Left forelimb (tissue), 1 donor: ENCODE measurements at regions not wholly inside any gene's neighbourhood (a gene's known extent, or its start where the extent isn't known, plus 50 kb on each side); places are given as distances from the start of the nearest gene placed in this dataset.

Source experiments
- DNase-seq: peaks from one replicate; pipeline ENCODE4 v3.0.0-alpha.2; 2018; ENCODE audit warnings: low spot score

DNA sequence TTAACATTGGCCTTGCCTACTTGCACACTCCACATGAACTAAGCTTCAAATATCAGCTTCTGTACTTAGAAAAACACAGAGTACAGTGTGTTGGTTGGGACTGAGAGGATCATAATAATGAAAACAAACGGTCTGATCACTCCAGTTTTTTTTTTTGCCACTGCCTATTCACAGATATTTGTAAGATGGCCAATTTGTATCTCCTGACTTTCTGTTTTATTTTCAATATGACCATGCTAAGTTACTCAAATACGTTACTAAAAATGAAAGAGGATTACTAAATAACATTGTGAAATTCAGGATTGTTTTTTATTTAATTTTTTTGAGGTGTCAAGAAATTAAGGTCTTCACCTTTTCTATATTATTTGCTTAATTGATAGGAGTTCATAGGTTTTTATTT, 595.1 kb downstream of the TUSC7 start:
- no peak for DNase-seq

DNA sequence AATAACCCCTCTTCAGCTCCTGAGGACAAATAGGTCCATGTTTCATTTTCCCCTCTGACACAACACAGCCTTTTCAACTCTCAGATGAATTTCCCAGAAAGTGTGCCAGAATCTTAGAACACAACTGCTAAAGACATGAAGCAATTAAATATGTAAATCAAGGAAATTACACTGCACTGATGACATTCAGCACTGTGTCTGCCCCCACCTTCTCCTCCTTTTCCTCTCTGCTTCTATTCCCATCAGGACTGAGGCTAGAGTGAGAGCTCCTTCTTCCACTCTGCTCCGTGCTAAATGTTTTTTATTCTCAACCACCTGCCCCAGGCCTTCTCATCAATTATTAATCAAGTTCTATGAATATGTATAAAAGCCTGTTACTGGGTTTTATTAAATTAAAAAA, 596.1 kb downstream of the TUSC7 start:
- no peak for DNase-seq

DNA sequence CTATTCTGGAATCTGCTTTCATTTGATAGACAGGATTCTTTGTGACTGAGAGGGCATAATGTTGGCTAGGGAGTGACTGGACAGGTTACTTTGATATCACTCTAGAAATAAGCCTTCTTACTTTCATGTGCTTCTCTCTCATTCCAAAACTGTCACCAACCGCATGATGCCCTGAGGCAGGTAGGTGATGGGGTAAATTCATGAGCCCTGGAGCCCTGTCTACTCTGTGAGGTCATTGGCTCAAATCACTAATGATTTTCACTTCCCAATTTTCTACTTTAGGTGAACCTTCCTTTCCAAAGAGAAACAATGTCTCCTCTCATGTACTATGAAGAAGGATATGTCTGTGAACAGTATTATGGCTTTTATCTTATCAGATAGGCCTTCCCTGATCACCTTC, 596.7 kb downstream of the TUSC7 start:
- DNase-seq: no peak

DNA sequence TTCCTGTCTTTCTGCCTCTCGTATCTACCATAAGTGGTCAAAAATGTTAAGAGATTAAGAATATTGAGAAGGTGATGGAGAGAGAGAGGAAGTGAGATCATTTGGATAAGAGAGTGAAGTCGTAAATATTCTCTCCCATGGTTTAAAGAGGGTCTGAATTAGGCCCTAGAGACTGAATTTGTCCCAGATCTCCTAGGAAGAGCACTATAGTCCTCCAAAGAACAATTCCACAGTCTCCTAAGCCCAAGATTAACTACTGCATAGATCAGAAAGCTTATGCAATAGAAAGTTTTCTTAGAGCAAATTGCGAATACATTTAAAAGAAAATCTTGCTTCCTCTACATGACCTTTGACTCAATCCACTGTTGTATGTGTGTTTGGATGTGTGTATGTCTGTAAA, 598.8 kb downstream of the TUSC7 start:
- DNase-seq: no peak

DNA sequence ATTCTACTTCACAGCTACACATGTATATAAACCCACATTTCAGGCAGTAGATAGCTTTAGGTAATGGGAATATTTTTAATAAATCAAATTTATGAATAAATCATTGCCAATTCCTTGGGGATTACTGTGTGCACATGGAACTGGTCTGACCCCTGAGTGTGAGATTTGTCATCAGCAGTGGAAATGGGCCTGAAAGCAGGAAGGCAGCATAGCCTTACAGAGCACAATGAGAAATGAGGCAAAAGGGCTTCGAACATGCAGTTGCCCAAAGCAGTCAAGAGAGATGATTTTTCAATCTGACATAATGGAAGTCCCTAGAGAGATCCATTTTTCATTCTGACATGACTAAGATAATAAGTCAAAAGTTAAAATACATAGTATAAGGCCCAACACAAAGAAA, 599.2 kb downstream of the TUSC7 start:
- no peak for DNase-seq

DNA sequence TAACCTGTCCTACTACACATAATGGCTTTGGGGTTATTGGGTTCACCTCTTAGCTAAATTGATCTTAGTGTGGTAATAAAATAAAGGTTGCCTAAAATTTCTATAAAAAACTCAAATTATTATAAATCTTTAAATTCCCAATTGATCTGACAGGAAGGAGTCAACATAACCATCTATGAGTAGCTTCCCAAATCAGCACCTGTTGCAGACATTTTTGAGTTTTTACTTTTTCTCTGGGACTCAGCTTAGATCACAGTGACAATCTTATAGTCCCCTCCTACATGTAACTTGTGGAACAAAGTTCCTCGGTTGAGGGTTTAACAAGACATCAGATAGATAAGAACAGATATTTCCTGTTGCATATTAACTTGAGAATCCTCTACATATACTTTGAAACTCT, 601.0 kb downstream of the TUSC7 start:
- no peak for DNase-seq

DNA sequence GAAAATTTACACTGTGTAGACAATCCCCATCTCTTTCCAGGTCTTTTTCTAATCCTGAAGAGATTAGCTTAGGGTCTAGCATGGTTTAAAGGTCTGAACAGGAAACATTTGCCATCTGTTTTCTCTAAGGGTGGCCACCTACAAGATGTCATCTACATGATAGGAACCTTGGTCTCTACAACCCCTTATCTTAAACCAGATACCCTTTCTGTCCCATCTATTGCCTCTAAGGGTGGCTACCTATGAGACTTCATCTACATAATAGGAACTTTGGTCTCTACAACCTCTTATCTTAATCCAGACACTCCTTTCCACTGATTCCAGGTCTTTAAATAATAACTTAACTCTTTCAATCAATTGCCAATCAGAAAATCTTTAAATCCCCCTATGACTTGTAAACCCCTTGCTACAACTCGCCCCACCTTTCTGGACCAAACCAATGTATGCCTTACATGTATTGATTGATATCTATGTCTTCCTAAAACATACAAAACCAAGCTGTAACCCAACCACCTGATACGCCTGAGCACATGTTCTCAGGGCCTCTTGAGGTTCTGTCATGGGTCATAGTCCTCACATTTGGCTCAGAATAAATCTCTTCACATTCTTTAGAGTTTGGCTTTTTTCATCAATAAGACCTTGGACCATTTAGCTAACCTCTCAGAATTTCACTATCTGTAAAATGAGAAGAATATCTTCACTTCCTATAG, 605.0 kb downstream of the TUSC7 start:
- no peak for DNase-seq

DNA sequence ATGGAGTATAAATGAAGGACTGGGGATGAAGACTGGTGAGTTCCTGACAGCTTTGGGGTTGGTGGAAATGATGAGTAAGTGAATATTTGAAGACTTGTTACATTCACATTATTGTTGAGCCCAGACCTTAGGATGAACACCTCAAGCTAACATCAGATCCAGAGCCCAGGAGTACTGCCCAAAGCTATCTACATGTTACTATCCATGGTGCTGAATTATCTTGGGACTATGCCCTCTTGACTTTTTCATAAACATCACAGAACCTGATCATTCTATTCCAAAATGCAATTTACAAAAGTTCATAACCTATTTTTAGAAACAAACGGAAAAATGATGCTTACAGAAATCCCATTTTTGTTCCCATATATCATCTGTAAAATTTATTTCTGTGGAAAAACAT, 613.3 kb downstream of the TUSC7 start:
- no peak for DNase-seq

DNA sequence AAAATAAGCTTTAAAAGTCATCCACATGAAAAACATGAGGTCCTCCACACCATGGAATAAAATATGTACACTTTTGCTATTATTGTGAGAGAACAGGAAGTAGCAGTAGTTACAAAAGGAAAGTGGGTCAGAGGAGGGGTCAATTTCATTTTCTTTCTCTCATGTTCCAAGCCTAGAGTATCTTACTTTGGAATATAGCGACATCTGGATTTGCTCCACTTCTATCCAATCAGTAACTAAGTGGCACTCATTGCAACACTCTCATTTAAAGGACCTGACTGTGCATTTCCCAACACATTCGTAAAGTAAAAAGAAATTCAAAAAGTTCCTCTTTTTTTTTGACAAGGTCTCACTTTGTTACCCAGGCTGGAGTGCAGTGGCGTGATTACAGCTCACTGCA, 637.3 kb downstream of the TUSC7 start:
- no peak for DNase-seq

DNA sequence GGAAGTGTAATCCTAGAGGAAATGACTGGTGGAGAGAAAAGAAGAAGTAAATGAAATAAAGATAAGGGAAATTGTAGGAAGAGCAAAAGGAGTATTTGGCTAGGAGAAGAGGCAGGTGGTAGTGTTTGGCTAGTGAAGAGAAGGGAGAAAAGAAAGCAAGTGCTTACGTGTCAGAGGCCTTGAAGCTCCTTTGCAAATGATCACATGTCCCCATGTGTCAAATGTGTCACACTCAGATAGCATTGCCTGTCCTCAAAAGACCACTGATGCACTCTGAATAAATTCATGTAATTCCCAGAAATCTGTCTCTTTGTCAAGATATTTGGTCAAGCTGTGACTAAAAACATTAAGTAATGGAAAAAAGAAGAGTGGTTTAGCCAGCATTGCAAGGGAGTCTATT, 639.3 kb downstream of the TUSC7 start:
- DNase-seq: no peak

DNA sequence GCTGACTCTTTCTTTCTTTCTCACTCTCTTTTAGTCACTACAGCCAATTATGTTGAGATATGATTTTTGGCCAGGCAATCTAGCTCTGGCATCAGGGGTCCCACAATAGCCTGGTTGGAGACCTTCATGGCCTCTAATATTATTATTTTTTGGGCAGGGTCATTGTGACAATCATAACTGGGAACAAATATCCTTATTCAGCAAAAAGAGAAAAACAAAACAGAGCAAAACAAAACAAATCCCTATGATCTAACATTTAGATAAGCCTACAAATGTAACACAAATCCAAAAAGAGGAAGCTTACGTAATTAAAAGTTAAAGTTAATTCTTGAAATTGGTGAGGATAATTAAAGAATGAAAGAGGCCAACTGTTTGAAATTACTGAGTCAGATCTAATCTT, 640.0 kb downstream of the TUSC7 start:
- DNase-seq: no peak

DNA sequence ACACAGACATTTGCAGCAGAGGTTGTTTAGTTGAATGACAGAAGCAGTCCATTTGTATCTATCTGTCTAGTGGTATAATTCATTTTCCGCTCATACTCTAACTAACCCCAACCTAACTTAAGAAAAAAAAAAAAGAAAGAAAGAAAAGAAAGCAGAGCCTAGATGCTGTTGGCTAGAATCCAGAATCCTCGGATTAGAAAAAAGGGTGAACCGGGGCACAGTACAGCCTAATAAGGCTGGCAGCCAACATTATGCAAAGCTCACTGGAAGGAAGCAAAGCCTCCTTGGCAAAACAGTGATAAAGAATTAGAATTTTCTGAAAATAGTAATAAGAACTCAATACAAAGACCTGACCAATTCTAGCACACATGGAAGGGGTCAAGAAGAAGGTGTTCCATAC, 640.8 kb downstream of the TUSC7 start:
- DNase-seq: no peak

DNA sequence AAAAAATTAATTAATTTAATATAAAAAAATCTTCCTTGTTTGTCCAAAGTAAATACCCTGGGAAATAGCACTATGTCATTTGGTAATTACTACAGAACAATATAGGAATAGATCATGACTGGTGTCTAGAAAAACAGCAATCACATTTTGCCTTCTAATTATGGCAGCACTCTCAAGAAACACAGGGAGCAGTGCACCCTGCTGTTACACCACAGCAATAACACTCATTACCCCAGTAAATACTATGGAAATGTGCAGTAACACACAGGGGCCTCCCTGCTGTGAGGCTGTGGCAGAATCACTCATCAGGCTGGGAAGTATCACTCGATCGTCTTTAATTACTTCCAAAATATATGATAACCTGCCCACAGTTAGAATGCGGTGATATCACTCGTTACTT, 646.0 kb downstream of the TUSC7 start:
- DNase-seq: no peak

DNA sequence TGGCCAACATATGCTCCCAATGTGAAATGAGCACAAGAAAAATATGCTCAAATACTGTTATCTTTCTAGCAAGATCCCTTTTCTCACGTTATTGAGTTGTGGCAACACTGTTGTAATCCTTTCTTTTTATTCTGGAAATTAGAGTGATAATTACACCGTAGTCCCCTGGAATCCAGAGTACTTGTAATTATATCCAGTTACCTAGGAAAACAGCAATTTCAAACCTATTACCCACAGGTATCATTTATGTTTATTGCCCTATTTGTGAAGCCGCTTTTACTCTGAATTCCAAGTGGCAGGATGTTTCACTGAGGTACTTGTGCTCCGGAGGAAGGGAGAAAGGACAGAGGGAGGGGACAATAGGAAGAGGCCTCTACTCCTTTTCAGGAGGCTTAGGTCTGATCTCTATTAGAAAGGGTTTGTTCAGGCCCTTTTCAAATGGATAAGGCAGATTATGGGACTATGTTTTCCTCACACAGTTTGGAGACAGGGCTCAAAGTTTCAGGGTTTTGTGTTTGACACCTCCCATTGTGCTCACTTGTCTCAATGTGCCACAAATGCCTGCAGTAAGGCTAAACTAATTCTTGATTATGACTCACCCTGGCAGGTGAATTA, 646.6 kb downstream of the TUSC7 start:
- no peak for DNase-seq

DNA sequence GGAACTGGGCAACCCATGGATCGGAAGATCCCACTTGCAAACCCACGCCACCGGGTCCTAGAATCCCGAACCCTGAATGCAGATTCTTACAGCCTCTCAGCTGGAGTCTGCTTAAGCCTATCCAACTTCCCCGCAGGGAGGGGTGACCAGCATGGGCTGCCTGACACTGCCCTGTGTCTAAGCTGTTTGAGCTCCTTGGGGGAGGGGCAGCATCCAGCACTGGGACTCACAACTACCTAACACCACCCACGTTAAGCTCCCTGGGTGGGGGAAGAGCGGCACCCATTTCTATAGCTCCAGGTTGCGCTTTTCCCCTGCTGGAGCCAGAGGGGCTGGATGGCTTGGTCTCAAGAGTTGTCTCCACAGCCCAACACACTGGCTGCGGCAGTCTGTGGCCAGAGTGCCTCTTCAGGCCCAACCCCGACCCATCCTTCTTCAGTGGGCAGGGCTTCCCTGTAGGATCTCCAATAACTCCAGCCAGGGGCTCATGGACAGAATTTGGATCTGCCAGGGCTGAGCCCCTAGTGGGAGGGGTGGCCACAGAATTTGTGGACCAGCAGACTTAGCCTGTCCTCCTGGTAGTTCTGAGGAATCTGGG, 649.2 kb downstream of the TUSC7 start:
- no peak for DNase-seq

DNA sequence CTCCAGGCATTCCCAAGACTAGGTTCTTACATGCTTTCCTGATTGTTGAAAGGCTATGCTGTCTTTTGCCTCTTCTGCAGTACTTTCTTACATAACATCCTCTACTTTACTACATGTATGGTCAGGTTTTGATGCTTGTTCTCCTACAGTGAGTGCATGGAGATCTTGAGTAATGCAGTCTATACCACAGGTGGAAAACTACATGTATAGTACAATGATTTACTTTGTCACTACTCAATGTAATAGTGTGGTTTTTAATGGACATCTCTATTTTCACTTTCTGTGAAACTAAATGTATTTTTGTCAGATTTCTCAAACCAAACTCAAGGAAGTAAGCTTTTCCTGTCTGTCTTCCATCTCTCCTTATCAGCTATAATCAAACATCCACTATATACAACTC, 657.0 kb downstream of the TUSC7 start:
- DNase-seq: no peak

DNA sequence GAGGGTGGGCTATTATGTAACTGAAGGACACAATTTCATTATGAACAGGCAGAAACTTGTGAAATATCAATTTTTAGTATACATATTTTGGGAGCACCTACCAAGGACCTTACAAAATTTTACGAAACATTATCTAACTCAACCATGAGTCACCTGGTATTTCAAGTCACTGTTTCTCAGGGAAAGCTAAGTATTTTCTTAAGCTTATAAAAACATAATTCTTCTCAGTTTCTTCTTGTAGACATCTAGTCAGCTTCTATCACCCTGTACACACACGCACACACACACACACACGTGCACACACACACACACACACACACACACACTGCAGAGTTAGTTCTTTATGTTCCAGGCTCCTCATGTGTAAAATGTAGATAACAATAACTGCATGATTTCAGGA, 658.3 kb downstream of the TUSC7 start:
- no peak for DNase-seq

DNA sequence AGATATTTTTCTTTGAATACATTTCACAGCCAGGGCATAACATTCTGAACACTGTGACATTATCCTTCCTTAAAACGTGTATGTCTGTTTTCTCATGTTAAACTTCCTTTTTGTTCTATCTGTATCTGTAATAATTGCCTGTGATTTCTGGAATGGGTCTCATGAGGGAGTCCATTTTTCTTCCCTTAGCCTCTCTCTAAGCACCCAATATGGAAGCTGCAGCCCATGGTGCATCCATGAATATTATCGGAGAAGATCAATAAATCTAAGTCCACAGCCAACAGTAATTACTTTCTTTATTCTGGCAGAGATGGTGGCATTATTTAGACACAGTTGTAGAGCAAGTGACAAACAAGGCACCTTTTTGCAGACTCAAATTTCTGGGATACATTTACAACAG, 671.1 kb downstream of the TUSC7 start:
- DNase-seq: no peak

DNA sequence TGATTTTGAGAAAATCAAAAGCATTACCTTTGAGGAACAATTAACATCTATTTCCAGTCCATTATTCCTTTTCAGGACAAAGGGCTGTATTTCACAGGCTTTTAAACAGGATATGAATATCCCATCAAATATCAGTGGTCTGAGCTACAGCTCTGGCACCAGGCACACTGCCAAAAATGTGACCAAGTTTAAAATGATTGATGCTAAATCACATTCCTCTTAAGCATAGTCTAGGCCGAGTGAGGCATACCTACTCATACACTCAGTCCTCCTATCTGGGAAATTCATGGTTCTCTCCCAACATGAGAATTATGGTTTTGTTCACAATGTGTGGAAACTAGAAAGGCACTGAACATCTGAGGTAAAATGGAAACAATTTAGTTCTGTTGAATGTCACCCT, 683.5 kb downstream of the TUSC7 start:
- no peak for DNase-seq

DNA sequence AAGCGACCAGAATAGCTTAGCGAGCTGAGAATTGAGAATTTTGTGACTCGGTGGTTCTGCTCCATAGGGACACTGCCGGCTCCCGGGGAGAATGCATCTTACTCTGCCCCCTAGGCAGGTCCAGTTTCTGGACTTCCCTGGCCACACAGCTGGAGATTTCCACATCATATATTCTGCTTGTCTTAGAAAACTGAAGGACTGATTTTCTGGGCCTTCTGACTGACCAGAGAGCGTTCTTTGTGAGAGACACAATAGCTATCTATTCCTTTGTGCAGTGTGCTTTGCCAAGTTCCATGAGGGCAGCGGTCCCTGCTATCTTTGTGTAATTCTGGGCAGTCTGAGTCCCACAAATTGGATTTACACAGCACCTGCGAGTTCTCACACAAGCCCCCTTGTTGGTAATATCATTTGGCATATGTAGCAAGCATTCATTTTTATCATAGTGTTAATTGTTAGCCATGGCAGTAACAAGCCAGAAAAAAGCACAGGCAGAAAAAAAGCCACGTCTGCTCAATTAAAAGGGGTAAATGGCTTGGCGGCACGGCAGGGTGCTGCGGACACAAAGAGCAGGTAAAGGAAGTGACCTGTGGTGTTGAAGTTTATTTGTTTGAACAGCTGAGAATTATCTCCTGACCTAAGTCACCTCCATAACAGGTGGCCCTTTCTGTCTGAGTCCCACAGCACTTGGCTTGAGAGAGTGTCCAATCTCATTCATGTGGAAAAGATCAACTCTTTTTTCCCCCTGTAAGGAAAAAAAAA, 688.7 kb downstream of the TUSC7 start:
- no peak for DNase-seq

DNA sequence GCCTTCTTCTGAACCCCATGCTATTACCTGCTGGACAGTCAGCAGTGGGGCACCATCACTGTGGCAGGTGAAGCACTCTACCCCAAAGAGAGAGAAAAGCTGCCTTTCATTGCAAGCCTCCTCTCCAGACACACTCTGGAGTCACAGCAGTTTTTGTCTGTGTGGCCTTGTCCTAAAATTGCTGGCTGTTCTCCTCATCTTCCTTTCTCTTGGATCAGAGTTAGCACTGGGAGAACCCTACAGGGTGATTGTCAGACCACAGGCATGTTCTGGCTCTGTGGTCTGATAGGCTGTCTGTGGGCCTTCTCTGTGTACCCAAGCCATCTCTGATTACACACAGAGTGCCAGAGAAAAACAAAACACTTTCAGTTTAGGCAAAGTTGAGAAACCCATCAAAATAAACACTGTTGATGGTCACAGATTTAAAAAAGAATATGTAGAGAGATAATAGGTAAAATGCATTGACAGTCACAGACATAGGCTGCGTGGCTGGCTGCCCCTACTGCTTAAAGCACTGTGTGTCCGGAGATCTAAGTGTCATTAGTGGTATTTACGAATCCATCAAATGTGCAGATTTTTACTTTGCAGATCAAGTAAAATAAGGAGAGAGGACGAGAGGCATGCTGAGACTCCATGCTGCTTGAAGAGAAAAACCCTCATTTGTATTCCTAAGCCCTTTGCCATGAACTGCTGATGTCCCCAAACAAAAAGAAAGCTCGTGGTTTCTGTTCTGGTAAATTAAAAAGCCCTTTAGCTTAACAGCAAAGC, 689.9 kb downstream of the TUSC7 start:
- no peak for DNase-seq

DNA sequence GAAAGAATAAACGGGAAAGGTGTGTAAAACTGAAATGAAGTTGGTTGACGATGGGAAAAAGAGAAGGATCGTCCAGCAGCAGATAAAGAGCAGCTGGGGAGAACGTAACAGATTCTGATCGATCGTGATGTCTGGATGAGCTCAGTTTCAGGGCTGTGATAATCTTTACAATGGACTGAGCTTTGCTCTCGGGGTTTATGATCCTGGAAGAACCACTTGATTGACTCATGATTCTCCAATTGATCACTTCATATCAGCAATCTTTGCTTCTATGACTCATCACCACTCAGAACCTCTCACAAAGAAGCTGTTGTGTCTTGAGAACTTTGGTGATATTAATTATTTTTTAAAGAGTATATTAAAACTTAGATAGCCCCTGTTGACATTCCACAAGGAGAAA, 690.7 kb downstream of the TUSC7 start:
- no peak for DNase-seq
